HG03575 (cell line): ENCODE measurements at regions not wholly inside any gene's neighbourhood (a gene's known extent, or its start where the extent isn't known, plus 50 kb on each side); places are given as distances from the start of the nearest gene placed in this dataset.
"Not testable (repeated sequence)": the region's sequence is repeated elsewhere in the genome, so short reads cannot be mapped to it uniquely, and the experiment has no call there.

Experiments
- ATAC-seq: cut with Tn5 transposase; IDR thresholded peaks from one replicate; pipeline ENCODE4 v1.9.1; 2021; ENCODE audit not compliant: unreplicated experiment, insufficient number of reproducible peaks, low FRiP score; ENCODE audit errors: extremely low read depth

DNA sequence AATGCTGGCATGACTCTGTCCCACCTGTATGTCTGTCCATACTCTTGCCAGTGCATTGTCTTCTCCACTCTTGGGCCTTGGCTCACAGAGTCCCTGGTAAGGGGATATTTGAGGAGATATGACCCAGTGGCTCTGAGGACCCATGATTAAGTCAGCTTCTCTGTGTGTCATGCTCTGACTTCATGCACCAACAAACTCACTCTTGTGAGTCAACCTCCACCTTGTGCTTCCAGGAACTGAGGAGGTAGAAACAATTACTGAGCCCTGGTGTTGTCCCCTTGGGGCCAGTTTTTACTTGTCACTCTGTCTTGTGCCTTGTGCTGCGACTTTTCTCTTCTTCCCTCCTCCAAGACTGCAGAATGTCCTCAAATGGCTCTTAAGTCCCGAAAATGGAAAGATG lies 127.1 kb downstream of the ABHD5 start:
- no peak for ATAC-seq

DNA sequence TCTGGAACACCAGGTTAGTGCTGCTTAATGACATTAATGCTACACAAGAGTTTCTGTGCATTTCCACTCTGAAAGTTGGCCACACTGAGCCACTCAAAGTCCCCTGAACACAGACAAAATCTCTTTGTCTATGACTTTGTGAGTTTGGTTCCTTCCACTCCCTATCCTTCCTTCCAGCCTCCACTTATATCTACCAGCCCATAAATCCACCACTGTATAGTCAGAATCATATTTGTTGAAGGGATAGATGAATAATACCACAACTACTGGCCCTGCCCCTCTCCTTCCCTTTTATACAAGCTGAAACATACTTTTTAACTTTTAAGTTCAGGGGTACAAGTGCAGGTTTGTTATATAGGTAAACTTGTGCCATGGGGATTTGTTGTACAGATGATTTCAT lies 127.5 kb downstream of the ABHD5 start:
- no peak for ATAC-seq

- no peak for ATAC-seq
Observed at GRCh38 chr3:43838009-43838758, 147.4 kb downstream of the ABHD5 start.

DNA sequence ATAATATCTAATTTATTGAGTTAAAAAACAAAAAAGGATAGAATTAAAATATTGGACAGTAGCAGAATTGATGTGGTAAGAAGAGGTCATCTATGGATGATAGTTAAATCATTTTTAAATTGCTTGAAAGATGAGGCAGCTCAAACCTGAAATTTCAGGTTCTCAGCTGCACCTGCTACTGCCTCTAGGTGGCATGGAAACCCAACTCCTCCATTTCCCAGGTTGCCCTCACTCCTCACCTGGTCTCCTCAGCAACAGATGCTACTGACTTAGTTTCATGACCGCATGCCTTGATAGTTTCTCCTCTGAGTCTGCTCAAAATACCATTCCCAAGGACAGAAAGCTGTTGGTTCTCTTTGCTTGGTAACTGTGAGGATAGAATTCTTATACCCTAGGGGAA lies 148.1 kb downstream of the ABHD5 start:
- no peak for ATAC-seq

- ATAC-seq = no peak
Observed at GRCh38 chr3:43843386-43843785, 152.6 kb downstream of the ABHD5 start.

GRCh38 chr3:43844757-43845156 lies 154.0 kb downstream of the ABHD5 start:
- no peak for ATAC-seq

DNA sequence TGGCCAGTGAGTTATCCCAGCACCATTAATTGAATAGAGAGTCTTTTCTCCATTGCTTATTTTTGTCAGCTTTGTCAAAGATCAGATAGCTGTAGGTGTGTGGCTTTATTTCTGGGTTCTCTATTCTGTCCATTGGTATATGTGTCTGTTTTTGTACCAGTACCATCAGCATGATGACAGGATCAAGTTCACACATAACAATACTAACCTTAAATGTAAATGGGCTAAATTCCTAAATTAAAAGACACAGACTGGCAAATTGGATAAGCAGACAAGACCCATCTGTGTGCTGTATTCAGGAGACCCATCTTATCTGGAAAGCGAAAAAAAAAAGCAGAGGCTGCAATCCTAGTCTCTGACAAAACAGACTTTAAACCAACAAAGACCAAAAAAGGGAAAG lies 154.8 kb downstream of the ABHD5 start:
- ATAC-seq = not testable (repeated sequence)

- no peak for ATAC-seq
Observed at GRCh38 chr3:43852066-43852465, 161.3 kb downstream of the ABHD5 start.

- ATAC-seq = no peak
Observed at GRCh38 chr3:43854283-43854682, 163.5 kb downstream of the ABHD5 start.

- no peak for ATAC-seq
Observed at GRCh38 chr3:43854916-43855315, 164.2 kb downstream of the ABHD5 start.

- no peak for ATAC-seq
Observed at GRCh38 chr3:43855674-43856299, 165.0 kb downstream of the ABHD5 start.

DNA sequence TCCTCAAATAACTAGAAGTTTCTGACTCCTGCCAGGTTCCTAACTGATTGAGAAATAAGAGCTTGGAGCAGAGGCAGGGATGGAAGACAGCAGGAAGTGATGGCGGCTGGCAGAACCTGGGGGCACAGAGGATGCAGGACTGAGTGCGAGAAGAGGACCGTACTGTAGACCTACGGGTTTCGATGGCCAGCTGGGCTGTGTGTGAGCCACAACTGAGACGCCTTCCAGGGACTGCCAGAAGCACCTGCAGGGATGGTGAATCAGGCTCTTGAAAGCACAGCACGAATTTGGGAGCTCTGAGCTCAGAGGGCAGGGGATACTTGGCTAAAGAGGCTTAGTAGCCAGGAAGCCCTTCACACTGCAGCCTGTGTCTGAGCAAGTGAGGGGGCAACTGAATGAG lies 165.6 kb downstream of the ABHD5 start:
- ATAC-seq = no peak

DNA sequence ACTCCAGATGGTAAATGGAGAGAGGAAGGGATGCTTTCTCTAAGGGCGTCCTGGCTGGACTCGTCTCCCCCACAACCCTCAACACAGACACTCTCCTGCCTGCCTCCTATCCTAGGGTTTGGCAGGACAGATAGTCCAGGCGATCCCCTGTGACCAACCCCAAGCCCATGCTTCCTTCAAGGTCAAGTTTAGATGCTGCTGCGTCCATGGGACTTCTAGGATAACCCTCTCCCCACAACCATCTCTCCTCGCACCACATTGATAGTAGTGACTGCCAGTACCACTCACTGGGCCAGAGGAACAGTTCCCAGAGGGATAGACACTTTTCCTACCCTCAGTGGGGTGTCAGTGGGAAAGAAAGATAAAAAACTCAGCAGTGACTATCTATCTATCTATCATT lies 166.0 kb downstream of the ABHD5 start:
- no peak for ATAC-seq

- ATAC-seq = no peak
Observed at GRCh38 chr3:43857361-43858293, 166.9 kb downstream of the ABHD5 start.

GRCh38 chr3:43858294-43858701 lies 167.6 kb downstream of the ABHD5 start:
- ATAC-seq = no peak

DNA sequence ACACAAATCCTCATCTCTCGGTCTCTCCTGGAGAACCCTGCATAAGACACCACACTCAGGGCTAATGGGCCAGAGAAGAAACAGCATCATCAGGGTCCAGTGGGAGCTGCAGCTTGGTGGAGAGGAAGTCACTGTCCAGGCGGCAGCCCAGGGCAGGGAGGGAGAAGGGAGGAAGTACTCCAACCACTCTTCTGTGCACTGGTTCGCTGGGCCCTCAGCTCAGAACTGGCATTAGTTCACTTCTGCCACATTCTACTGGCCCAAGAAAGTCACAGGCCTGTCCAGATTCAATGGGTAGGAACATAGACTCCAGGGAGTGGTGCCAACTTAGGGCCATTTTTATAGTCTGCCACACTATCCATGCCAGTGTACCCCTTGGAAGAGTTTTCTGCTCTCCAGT lies 169.0 kb downstream of the ABHD5 start:
- ATAC-seq = no peak

DNA sequence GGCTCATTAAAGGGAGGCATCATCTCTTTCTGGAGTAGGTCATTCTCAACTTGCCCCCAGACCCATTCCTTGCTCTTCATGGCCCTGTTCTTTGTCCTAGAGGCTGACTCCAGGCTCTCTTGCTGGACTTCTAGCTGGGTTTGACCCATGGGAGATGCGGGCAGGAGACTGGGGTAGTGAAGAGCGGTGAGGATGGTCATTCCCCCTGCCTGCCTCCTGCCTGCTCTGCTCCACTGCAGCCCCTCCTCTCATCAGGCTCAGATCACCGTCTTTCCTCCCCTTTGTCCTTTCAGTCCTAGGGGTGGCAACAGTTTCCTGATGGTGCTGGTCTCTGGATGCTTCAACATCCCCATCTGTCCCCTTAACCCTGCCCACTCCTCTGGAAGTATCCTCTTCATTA lies 170.9 kb downstream of the ABHD5 start:
- ATAC-seq = no peak

GRCh38 chr3:43862470-43862869 lies 171.7 kb downstream of the ABHD5 start:
- no peak for ATAC-seq

GRCh38 chr3:43862992-43863805 lies 172.5 kb downstream of the ABHD5 start:
- ATAC-seq = no peak
